B cell (primary cell): ENCODE measurements at regions not wholly inside any gene's neighbourhood (a gene's known extent, or its start where the extent isn't known, plus 50 kb on each side); places are given as distances from the start of the nearest gene placed in this dataset.

Source experiments
- CTCF ChIP-seq: fragments of 200-600 bp; IDR thresholded peaks from one replicate; pipeline ENCODE4 v1.8.0; 2022; ENCODE audit warnings: antibody characterized with exemption, mild to moderate bottlenecking
- EZH2 ChIP-seq: IDR thresholded peaks from 2 replicates; pipeline ENCODE4 v1.6.1; 2012; ENCODE audit warnings: borderline replicate concordance, low read depth, mild to moderate bottlenecking, moderate library complexity, low read length; ENCODE audit not compliant: insufficient read depth, poor library complexity, severe bottlenecking

GRCh38 chr4:138741766-138742377 lies 273.7 kb upstream of the NOCT start:
- TF ChIP-seq EZH2: no peak
- no peak for TF ChIP-seq CTCF
